Heart left ventricle (tissue), 16 donors: ENCODE measurements at regions not wholly inside any gene's neighbourhood (a gene's known extent, or its start where the extent isn't known, plus 50 kb on each side); places are given as distances from the start of the nearest gene placed in this dataset.

Experiments
- ATAC-seq, 4 donors: fragments of 200-7000 bp; cut with Tn5 transposase; one replicate each; pipeline ENCODE4 v1.9.1; 2020 to 2022; ENCODE audit warnings: moderate library complexity in 4 of 4, mild to moderate bottlenecking in 3 of 4, moderate number of reproducible peaks in 1 of 4
- DNase-seq, 5 donors: peaks; one replicate each; pipeline ENCODE4 v3.0.0-alpha.2; 2020
- H3K27ac ChIP-seq, 12 donors: fragments of 200-600 bp; sonication (generic) in 4 of 12; one replicate each; pipeline versions ENCODE4 v1.5.0 to v1.8.0; 2016 to 2022; ENCODE audit warnings: mild to moderate bottlenecking in 2 of 12
- H3K27me3 ChIP-seq, 9 donors: fragments of 200-600 bp; sonication (generic) in 2 of 9; one replicate each; pipeline versions ENCODE4 v1.5.1 to v1.8.0; 2016 to 2022; ENCODE audit warnings: mild to moderate bottlenecking in 3 of 9
- H3K36me3 ChIP-seq, 9 donors: fragments of 200-600 bp; sonication (generic) in 2 of 9; one replicate each; pipeline versions ENCODE4 v1.5.0 to v1.8.0; 2018 to 2022; ENCODE audit warnings: mild to moderate bottlenecking in 2 of 9
- H3K4me1 ChIP-seq, 12 donors: fragments of 200-600 bp; sonication (generic) in 4 of 12; one replicate each; pipeline versions ENCODE4 v1.5.0 to v1.8.0; 2016 to 2022; ENCODE audit warnings: mild to moderate bottlenecking in 3 of 12
- H3K4me3 ChIP-seq, 12 donors: fragments of 200-600 bp; sonication (generic) in 4 of 12; one replicate each; pipeline versions ENCODE4 v1.5.0 to v1.8.0; 2017 to 2022; ENCODE audit warnings: mild to moderate bottlenecking in 9 of 12, moderate library complexity in 4 of 12
- H3K9me3 ChIP-seq, 12 donors: fragments of 200-600 bp; sonication (generic) in 4 of 12; one replicate each; pipeline versions ENCODE4 v1.5.0 to v1.8.0; 2016 to 2022; ENCODE audit warnings: mild to moderate bottlenecking in 1 of 12
- POLR2A ChIP-seq, 2 donors: fragments of 450-650 bp; IDR thresholded peaks; one replicate each; pipeline ENCODE4 v1.6.1; 2017; ENCODE audit warnings: antibody characterized with exemption in 2 of 2, mild to moderate bottlenecking in 2 of 2, moderate library complexity in 2 of 2
- WGBS, 4 donors: extraction: QIAGEN DNeasy Blood & Tissue Kit in 2 of 4; methylation state at CpG; one replicate each; pipeline versions ENCODE4 v1.1.5 to v1.1.7; 2013 to 2018; 5-methylcytosine and 5-hydroxymethylcytosine counted together
- intact Hi-C, 10 donors: fragments of 100-400 bp; cut with DNase I; formaldehyde crosslinking; loops; one replicate each; pipeline versions ENCODE4 v1.11.1 to v1.14.2; 2022
- TF ChIP-seq, protein P1 (sequence below), 12 donors: fragments of 200-600 bp; sonication (generic) in 4 of 12; IDR thresholded peaks; one replicate each; pipeline versions ENCODE4 v1.5.0 to v1.8.0; 2018 to 2022; ENCODE audit warnings: antibody characterized with exemption in 12 of 12, mild to moderate bottlenecking in 5 of 12
- donor health status: ischemic (EF 13 %, LVEDD 7.1; RV severe dilation, severe dysfunction).
- donor health status: healthy with polysubstance abuse.
- donor health status: DM: no; HTN: yes; CAD: no.
- donor health status: DM: no; HTN: no; CAD: no.
- donor health status: ischemic (EF 25% LVEDD 6.9; RV normal size, moderate dysfunction).
- donor health status: ischemic (EF 25% LVEDD 5.7; RV mildly dilated, moderate dysfunction).
- donor health status: healthy.
- donor health status: DM: yes; HTN: yes; CAD: no.
- donor health status: ischemic (EF 35%, LVEDD 5.7; RV mildly dilated, moderate dysfunction).
- donor health status: nonischemic (EF 11% LVEDD 7.7; RV severe dilation, severe dysfunction).
- donor health status: DM: yes; HTN: yes; CAD: no.
- donor health status: PGD.
- donor health status: ischemic (EF 29% LVEDD 5.4; RV normal size, mild dysfunction).
- donor health status: nonischemic (EF 23%, LVEDD 6.1; RV moderate dilation, normal function).

DNA sequence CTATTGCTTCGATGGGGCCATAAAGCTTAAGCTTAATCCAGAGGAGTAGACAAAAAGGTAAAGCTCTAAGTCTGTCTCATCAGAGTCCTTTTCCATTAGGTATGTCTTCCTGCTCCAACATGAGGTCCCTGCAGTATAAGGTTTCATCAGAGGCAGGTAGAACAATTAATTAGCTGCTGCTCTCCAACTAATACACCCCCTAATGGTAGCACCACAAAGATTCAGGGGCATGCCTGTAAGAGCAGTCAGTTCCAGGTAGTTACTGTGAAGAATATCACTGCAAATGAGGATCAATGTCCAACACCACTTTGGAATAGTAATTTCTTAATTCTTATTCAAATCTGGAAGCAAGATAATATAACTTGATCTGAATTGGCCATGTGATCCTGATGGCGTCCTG, 160.3 kb upstream of the ESRRG start:
- H3K27ac ChIP-seq, result no peak overlapping the region
- H3K9me3 ChIP-seq, result no peaks in the 10 kb centered on the region
- no peak for ATAC-seq
- H3K27me3 ChIP-seq, result no peaks in the 10 kb centered on the region
- H3K4me1 ChIP-seq, result peaks cover 0 to 2% (median 0%) of the 10 kb centered on the region in 12 donors
- no peak for DNase-seq
- 89 to 94% (median 91%) methylated on average over 2 of the region's 2 CpGs for WGBS, 4 donors
- no peak for TF ChIP-seq POLR2A (IDR thresholded peaks at IDR 0.05)
- TF ChIP-seq, protein P1, sequence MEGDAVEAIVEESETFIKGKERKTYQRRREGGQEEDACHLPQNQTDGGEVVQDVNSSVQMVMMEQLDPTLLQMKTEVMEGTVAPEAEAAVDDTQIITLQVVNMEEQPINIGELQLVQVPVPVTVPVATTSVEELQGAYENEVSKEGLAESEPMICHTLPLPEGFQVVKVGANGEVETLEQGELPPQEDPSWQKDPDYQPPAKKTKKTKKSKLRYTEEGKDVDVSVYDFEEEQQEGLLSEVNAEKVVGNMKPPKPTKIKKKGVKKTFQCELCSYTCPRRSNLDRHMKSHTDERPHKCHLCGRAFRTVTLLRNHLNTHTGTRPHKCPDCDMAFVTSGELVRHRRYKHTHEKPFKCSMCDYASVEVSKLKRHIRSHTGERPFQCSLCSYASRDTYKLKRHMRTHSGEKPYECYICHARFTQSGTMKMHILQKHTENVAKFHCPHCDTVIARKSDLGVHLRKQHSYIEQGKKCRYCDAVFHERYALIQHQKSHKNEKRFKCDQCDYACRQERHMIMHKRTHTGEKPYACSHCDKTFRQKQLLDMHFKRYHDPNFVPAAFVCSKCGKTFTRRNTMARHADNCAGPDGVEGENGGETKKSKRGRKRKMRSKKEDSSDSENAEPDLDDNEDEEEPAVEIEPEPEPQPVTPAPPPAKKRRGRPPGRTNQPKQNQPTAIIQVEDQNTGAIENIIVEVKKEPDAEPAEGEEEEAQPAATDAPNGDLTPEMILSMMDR (IDR thresholded peaks at IDR 0.05), result no peak
- H3K36me3 ChIP-seq, result no peaks in the 10 kb centered on the region
- intact Hi-C loops, result no loop called here
- H3K4me3 ChIP-seq, result no peak overlapping the region

DNA sequence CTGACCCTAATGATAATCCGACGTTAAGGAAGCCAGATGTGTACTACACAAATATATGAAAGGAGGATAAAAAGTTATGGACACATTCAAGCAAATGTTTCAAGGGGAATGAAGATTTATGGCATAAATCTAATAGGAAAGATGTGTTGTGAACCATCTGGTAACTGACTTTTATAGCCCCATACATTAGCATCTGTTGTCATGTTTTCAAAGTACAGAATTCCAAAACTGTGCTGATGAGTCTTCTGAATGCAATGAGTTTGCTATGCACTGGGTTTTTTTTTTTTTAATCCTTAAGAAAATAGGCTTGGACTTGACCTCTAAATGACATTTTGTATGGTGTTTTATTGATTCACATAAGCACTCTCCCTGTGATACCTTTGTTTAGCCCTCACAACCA, 158.5 kb upstream of the ESRRG start:
- DNase-seq (no peak), ATAC-seq (no peak)
- 83 to 95% (median 90%) methylated on average over 2 of the region's 2 CpGs for WGBS, 4 donors
- TF ChIP-seq, protein P1 (IDR thresholded peaks at IDR 0.05), result no peak
- TF ChIP-seq POLR2A (IDR thresholded peaks at IDR 0.05), result no peak
- Histone ChIP-seq H3K4me1 (no peaks in the 10 kb centered on the region), H3K4me3 (no peak overlapping the region), H3K27me3 (no peaks in the 10 kb centered on the region), H3K27ac (no peak overlapping the region), H3K36me3 (no peaks in the 10 kb centered on the region), H3K9me3 (no peaks in the 10 kb centered on the region)
- intact Hi-C loops, result no loop called here

DNA sequence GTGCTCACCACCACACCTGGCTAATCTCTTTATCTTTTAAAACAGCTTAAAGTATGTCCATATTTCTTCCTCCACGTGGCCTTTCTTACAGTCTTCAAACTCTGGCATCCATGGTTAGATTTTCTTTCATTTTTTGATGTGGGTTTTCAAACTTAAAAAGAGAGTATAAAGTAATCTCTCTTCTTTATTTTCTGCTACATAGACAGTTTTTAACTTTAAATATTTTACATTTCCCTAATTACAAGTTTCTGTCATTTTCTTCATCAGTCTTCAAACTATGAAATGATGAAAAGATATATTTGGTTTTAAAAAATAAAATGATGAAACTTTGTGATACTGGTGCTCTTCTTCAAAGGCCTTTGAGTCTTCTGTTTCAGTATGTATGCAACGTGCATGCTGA, 143.5 kb upstream of the ESRRG start:
- WGBS, 4 donors, result 49 to 70% (median 57%) methylated on average over 2 of the region's 2 CpGs
- no peak for TF ChIP-seq POLR2A (IDR thresholded peaks at IDR 0.05)
- TF ChIP-seq, protein P1 (IDR thresholded peaks at IDR 0.05), result no peak
- Histone ChIP-seq H3K4me1 (no peaks in the 10 kb centered on the region), H3K36me3 (no peaks in the 10 kb centered on the region), H3K9me3 (no peaks in the 10 kb centered on the region), H3K4me3 (no peak overlapping the region), H3K27ac (no peak overlapping the region), H3K27me3 (no peaks in the 10 kb centered on the region)
- DNase-seq (no peak), ATAC-seq (no peak)
- intact Hi-C loops, result no loop called here

DNA sequence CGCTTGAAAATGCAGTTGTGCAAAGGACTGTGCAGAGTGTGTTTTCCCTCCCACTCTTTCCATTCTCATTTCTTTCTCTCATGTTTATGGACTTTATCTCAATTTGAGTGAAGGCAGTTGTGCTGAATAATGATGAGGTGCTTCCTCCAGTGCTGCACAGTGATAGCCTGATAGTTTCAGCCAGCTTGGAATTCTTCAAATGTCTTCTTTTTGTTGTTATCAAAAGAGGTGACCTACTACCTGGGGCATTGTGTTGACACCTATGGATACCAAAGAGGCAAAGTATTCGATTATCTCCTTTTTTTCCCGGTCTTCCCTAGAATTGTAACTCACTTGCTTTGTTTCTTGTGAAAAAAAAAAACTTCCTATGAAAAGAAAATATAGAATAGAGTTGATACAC, 132.6 kb upstream of the ESRRG start:
- Histone ChIP-seq H3K4me1 (peaks cover 0 to 9% (median 0%) of the 10 kb centered on the region in 12 donors), H3K36me3 (no peaks in the 10 kb centered on the region), H3K27me3 (no peaks in the 10 kb centered on the region), H3K9me3 (no peaks in the 10 kb centered on the region), H3K4me3 (no peak overlapping the region), H3K27ac (no peak overlapping the region)
- TF ChIP-seq POLR2A (IDR thresholded peaks at IDR 0.05), result no peak
- TF ChIP-seq, protein P1 (IDR thresholded peaks at IDR 0.05), result no peak
- 61 to 72% (median 63%) methylated on average over 3 of the region's 3 CpGs for WGBS, 4 donors
- intact Hi-C loops, result no loop called here
- ATAC-seq, result no peak
- DNase-seq, result no peak
